ENCODE measurements at regions not wholly inside any gene's neighbourhood (a gene's known extent, or its start where the extent isn't known, plus 50 kb on each side); places are given as distances from the start of the nearest gene placed in this dataset.
"Not testable (repeated sequence)": the region's sequence is repeated elsewhere in the genome, so short reads cannot be mapped to it uniquely, and the experiment has no call there.

- H3K27ac ChIP-seq (ENCODE audit: insufficient read depth, low read depth, low read length); FAIRE-seq; H3K9me3 ChIP-seq (replicated peaks; ENCODE audit: control insufficient read depth, insufficient read depth, low read length); H3K4me2 ChIP-seq (ENCODE audit: insufficient read depth, low read length); H3K4me1 ChIP-seq (ENCODE audit: control insufficient read depth, extremely low read depth, insufficient read depth, low read length); CTCF ChIA-PET; DNase-seq (ENCODE audit: low read depth, low spot score); H3K79me2 ChIP-seq (ENCODE audit: control insufficient read depth, insufficient read depth, low read length); BruUV-seq (replicated peaks); dilution Hi-C loops (cut with MboI; ENCODE audit: extremely low pct_ligation_motif_present, low sequenced_read_pairs); H3K9ac ChIP-seq (replicated peaks; ENCODE audit: extremely low read depth, insufficient read depth, low read length); H3K27me3 ChIP-seq (ENCODE audit: control insufficient read depth in 2 of 2, insufficient read depth in 2 of 2, low read length in 2 of 2); H4K20me1 ChIP-seq (replicated peaks; ENCODE audit: control insufficient read depth, extremely low read depth, insufficient read depth, low read length); H2AFZ ChIP-seq (ENCODE audit: low read depth, low read length); H3K36me3 ChIP-seq (ENCODE audit: control insufficient read depth in 2 of 2, extremely low read depth in 1 of 2, insufficient read depth in 2 of 2, low read length in 2 of 2); POLR2A ChIA-PET; H3K9me1 ChIP-seq (replicated peaks; ENCODE audit: control insufficient read depth, extremely low read depth, insufficient read depth, low read length); intact Hi-C loops (cut with micrococcal nuclease); H3K4me3 ChIP-seq (replicated peaks in 1 of 3; ENCODE audit: insufficient read depth in 1 of 3, low read depth in 1 of 3, low read length in 3 of 3): not testable (repeated sequence)
Measured at GRCh38 chr2:87639801-87640440, 108.0 kb upstream of the PLGLB2 start.

GRCh38 chr2:87640961-87641563 is 106.8 kb upstream of the PLGLB2 start:
- H4K20me1 ChIP-seq (replicated peaks; ENCODE audit: control insufficient read depth, extremely low read depth, insufficient read depth, low read length); CTCF ChIA-PET; POLR2A ChIA-PET; dilution Hi-C loops (cut with MboI; ENCODE audit: extremely low pct_ligation_motif_present, low sequenced_read_pairs); H3K36me3 ChIP-seq (ENCODE audit: control insufficient read depth in 2 of 2, extremely low read depth in 1 of 2, insufficient read depth in 2 of 2, low read length in 2 of 2); intact Hi-C loops (cut with micrococcal nuclease); H3K9me1 ChIP-seq (replicated peaks; ENCODE audit: control insufficient read depth, extremely low read depth, insufficient read depth, low read length); H3K9ac ChIP-seq (replicated peaks; ENCODE audit: extremely low read depth, insufficient read depth, low read length); H3K79me2 ChIP-seq (ENCODE audit: control insufficient read depth, insufficient read depth, low read length); BruUV-seq (replicated peaks); H3K27ac ChIP-seq (ENCODE audit: insufficient read depth, low read depth, low read length); H3K4me1 ChIP-seq (ENCODE audit: control insufficient read depth, extremely low read depth, insufficient read depth, low read length); H3K9me3 ChIP-seq (replicated peaks; ENCODE audit: control insufficient read depth, insufficient read depth, low read length); H3K4me2 ChIP-seq (ENCODE audit: insufficient read depth, low read length); H2AFZ ChIP-seq (ENCODE audit: low read depth, low read length); H3K27me3 ChIP-seq (ENCODE audit: control insufficient read depth in 2 of 2, insufficient read depth in 2 of 2, low read length in 2 of 2); DNase-seq (ENCODE audit: low read depth, low spot score); H3K4me3 ChIP-seq (replicated peaks in 1 of 3; ENCODE audit: insufficient read depth in 1 of 3, low read depth in 1 of 3, low read length in 3 of 3): not testable (repeated sequence)
- peak; percentile 12 for FAIRE-seq

- H3K79me2 ChIP-seq (ENCODE audit: control insufficient read depth, insufficient read depth, low read length); POLR2A ChIA-PET; H3K4me2 ChIP-seq (ENCODE audit: insufficient read depth, low read length); H3K27ac ChIP-seq (ENCODE audit: insufficient read depth, low read depth, low read length); intact Hi-C loops (cut with micrococcal nuclease); H2AFZ ChIP-seq (ENCODE audit: low read depth, low read length); DNase-seq (ENCODE audit: low read depth, low spot score); BruUV-seq (replicated peaks); FAIRE-seq; H3K36me3 ChIP-seq (ENCODE audit: control insufficient read depth in 2 of 2, extremely low read depth in 1 of 2, insufficient read depth in 2 of 2, low read length in 2 of 2); H3K9me3 ChIP-seq (replicated peaks; ENCODE audit: control insufficient read depth, insufficient read depth, low read length); H3K4me1 ChIP-seq (ENCODE audit: control insufficient read depth, extremely low read depth, insufficient read depth, low read length); H3K9ac ChIP-seq (replicated peaks; ENCODE audit: extremely low read depth, insufficient read depth, low read length); H4K20me1 ChIP-seq (replicated peaks; ENCODE audit: control insufficient read depth, extremely low read depth, insufficient read depth, low read length); CTCF ChIA-PET; H3K4me3 ChIP-seq (replicated peaks in 1 of 3; ENCODE audit: insufficient read depth in 1 of 3, low read depth in 1 of 3, low read length in 3 of 3); H3K27me3 ChIP-seq (ENCODE audit: control insufficient read depth in 2 of 2, insufficient read depth in 2 of 2, low read length in 2 of 2); H3K9me1 ChIP-seq (replicated peaks; ENCODE audit: control insufficient read depth, extremely low read depth, insufficient read depth, low read length); dilution Hi-C loops (cut with MboI; ENCODE audit: extremely low pct_ligation_motif_present, low sequenced_read_pairs): not testable (repeated sequence)
Measured at GRCh38 chr2:87643165-87643564, 104.7 kb upstream of the PLGLB2 start.

DNA sequence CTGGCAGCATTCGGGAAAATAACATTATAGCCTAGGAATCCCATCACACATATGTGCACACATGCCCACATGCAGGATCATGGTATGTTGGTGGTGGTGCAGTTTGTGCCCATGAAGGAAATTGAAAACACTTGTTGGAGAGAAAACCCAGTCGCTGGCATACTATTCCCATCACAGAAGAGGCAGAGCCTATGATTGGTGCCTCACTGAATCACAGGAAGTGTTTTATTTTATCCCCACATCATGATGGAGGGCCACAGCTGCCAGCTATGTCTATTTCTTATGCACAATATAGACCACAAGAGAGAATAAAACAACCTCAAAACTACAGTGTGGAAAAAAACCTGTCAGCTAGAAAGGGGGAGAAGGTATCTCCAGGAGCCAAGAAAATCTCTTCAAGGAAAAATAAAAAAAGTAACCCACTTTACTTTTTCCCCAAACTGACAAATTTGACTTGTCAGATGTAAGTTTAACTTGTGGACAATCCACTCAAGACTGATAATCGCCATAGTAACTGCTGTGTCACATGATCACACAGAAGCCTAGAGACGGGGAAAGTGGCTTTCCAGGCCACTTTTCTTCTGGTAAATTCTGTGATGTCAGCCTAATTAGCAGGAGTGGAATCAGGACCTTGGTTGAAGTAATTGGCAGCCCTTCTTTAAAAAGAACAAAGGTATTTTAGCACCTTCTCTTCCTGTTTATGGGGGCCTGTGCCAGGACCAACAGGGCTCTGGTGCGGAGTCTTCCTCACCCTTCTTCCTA is 100.0 kb upstream of the PLGLB2 start:
- H3K9me3 ChIP-seq (replicated peaks; ENCODE audit: control insufficient read depth, insufficient read depth, low read length); H3K4me3 ChIP-seq (replicated peaks in 1 of 3; ENCODE audit: insufficient read depth in 1 of 3, low read depth in 1 of 3, low read length in 3 of 3); H3K27ac ChIP-seq (ENCODE audit: insufficient read depth, low read depth, low read length); H2AFZ ChIP-seq (ENCODE audit: low read depth, low read length); POLR2A ChIA-PET; H3K4me2 ChIP-seq (ENCODE audit: insufficient read depth, low read length); H3K9me1 ChIP-seq (replicated peaks; ENCODE audit: control insufficient read depth, extremely low read depth, insufficient read depth, low read length); BruUV-seq (replicated peaks); H3K79me2 ChIP-seq (ENCODE audit: control insufficient read depth, insufficient read depth, low read length); H4K20me1 ChIP-seq (replicated peaks; ENCODE audit: control insufficient read depth, extremely low read depth, insufficient read depth, low read length); H3K27me3 ChIP-seq (ENCODE audit: control insufficient read depth in 2 of 2, insufficient read depth in 2 of 2, low read length in 2 of 2); H3K9ac ChIP-seq (replicated peaks; ENCODE audit: extremely low read depth, insufficient read depth, low read length); H3K4me1 ChIP-seq (ENCODE audit: control insufficient read depth, extremely low read depth, insufficient read depth, low read length); dilution Hi-C loops (cut with MboI; ENCODE audit: extremely low pct_ligation_motif_present, low sequenced_read_pairs); CTCF ChIA-PET; intact Hi-C loops (cut with micrococcal nuclease); H3K36me3 ChIP-seq (ENCODE audit: control insufficient read depth in 2 of 2, extremely low read depth in 1 of 2, insufficient read depth in 2 of 2, low read length in 2 of 2): not testable (repeated sequence)
- DNase-seq (ENCODE audit: low read depth, low spot score) (peak; percentile 20), FAIRE-seq (peak; percentile 96)
